IMR-90 (cell line): ENCODE measurements at regions not wholly inside any gene's neighbourhood (a gene's known extent, or its start where the extent isn't known, plus 50 kb on each side); places are given as distances from the start of the nearest gene placed in this dataset.

ENCODE experiments used
- ATAC-seq: fragments of 200-7000 bp; cut with Tn5 transposase; 2 replicates; pipeline ENCODE4 v1.9.1; 2020; ENCODE audit warnings: low read depth, mild to moderate bottlenecking, moderate library complexity
- BruUV-seq: library from RNA; stranded (reverse); fragments of 400-500 nt; replicated peaks from 2 replicates; lab custom pipeline; 2021; lab: Mats Ljungman, UMichigan
- CTCF ChIA-PET: fragments of 300-600 bp; formaldehyde crosslinking; extraction: SDS; loops from one replicate; lab custom pipeline; 2021; ENCODE audit warnings: antibody characterized with exemption; lab: Yijun Ruan, JAX
- POLR2A ChIA-PET: fragments of 300-600 bp; sonication (Branson Sonifier 250); formaldehyde crosslinking; loops from one replicate; lab custom pipeline; 2022; ENCODE audit warnings: antibody characterized with exemption; ENCODE audit not compliant: unreplicated experiment; lab: Charles Lee
- DNase-seq: peaks from one replicate; pipeline ENCODE4 v3.0.0; 2013
- H2AFZ ChIP-seq: replicated peaks from 2 replicates; pipeline ENCODE3; 2013; ENCODE audit warnings: low read length, mild to moderate bottlenecking; ENCODE audit not compliant: poor library complexity
- H2AK5ac ChIP-seq: 2 replicates; pipeline ENCODE4 v1.6.1; 2013; ENCODE audit warnings: low read depth, low read length, inconsistent platforms
- H2AK9ac ChIP-seq: replicated peaks from 2 replicates; pipeline ENCODE3; 2013; ENCODE audit warnings: mild to moderate bottlenecking, low read depth, low read length, moderate library complexity; ENCODE audit not compliant: poor library complexity
- H2BK120ac ChIP-seq: 2 replicates; pipeline ENCODE4 v1.6.1; 2013; ENCODE audit warnings: low read depth, low read length, inconsistent platforms
- H2BK15ac ChIP-seq: 3 replicates; pipeline ENCODE4 v1.6.1; 2013; ENCODE audit warnings: low read depth, low read length, inconsistent platforms
- H2BK20ac ChIP-seq: 2 replicates; pipeline ENCODE4 v1.6.1; 2013; ENCODE audit warnings: low read depth, mild to moderate bottlenecking, inconsistent platforms, low read length, moderate library complexity
- H2BK5ac ChIP-seq: 2 replicates; pipeline ENCODE4 v1.6.1; 2013; ENCODE audit warnings: mild to moderate bottlenecking, low read depth, low read length, inconsistent platforms; ENCODE audit not compliant: poor library complexity, severe bottlenecking
- H3K14ac ChIP-seq: replicated peaks from 2 replicates; pipeline ENCODE4 v1.6.1; 2013; ENCODE audit warnings: low read depth, low read length, inconsistent platforms
- H3K18ac ChIP-seq: 2 replicates; pipeline ENCODE4 v1.6.1; 2013; ENCODE audit warnings: low read depth, low read length, control low read depth
- H3K23ac ChIP-seq: 2 replicates; pipeline ENCODE4 v1.6.1; 2013; ENCODE audit warnings: low read depth, low read length, inconsistent platforms
- H3K27ac ChIP-seq: 2 replicates; pipeline ENCODE4 v1.5.1; 2013; ENCODE audit warnings: mild to moderate bottlenecking, control low read depth, low read length; ENCODE audit not compliant: insufficient read depth
- H3K27me3 ChIP-seq: 2 replicates; pipeline ENCODE4 v1.6.1; 2013; ENCODE audit warnings: low read length; ENCODE audit not compliant: control insufficient read depth, insufficient read depth
- H3K36me3 ChIP-seq: 2 replicates; pipeline ENCODE4 v1.6.1; 2013; ENCODE audit warnings: low read length, mixed read lengths; ENCODE audit not compliant: control insufficient read depth, insufficient read depth
- H3K4ac ChIP-seq: 2 replicates; pipeline ENCODE4 v1.6.1; 2013; ENCODE audit warnings: low read depth, low read length, inconsistent platforms
- H3K4me1 ChIP-seq: 2 replicates; pipeline ENCODE4 v1.6.1; 2013; ENCODE audit warnings: low read length, mixed read lengths; ENCODE audit not compliant: control insufficient read depth, insufficient read depth
- H3K4me2 ChIP-seq: 2 replicates; pipeline ENCODE4 v1.6.1; 2013; ENCODE audit warnings: low read depth, mild to moderate bottlenecking, control low read depth, low read length, moderate library complexity
- H3K4me3 ChIP-seq: 2 replicates; pipeline ENCODE4 v1.5.1; 2013; ENCODE audit warnings: low read depth, mild to moderate bottlenecking, control low read depth, low read length, moderate library complexity; ENCODE audit not compliant: insufficient read depth
- H3K56ac ChIP-seq: 2 replicates; pipeline ENCODE4 v1.6.1; 2013; ENCODE audit warnings: low read length, inconsistent platforms; ENCODE audit not compliant: insufficient read depth; ENCODE audit errors: extremely low read depth
- H3K79me1 ChIP-seq, 2 experiments: 2 replicates each; pipeline ENCODE4 v1.6.1; 2013; ENCODE audit warnings: low read length in 2 of 2, inconsistent platforms in 1 of 2, low read depth in 1 of 2
- H3K9ac ChIP-seq: 2 replicates; pipeline ENCODE4 v1.6.1; 2013; ENCODE audit warnings: low read depth, low read length, control low read depth
- H3K9me1 ChIP-seq: 2 replicates; pipeline ENCODE4 v1.6.1; 2013; ENCODE audit warnings: low read length, inconsistent platforms; ENCODE audit not compliant: insufficient read depth
- H3K9me3 ChIP-seq: 2 replicates; pipeline ENCODE4 v1.6.1; 2013; ENCODE audit warnings: low read length; ENCODE audit not compliant: control insufficient read depth, insufficient read depth
- H4K20me1 ChIP-seq: 2 replicates; pipeline ENCODE4 v1.6.1; 2013; ENCODE audit warnings: low read length, inconsistent platforms; ENCODE audit not compliant: insufficient read depth
- H4K5ac ChIP-seq: 2 replicates; pipeline ENCODE4 v1.6.1; 2013; ENCODE audit warnings: mild to moderate bottlenecking, low read depth, low read length, control low read depth
- H4K8ac ChIP-seq, 2 experiments: 2 replicates each; pipeline ENCODE4 v1.6.1; 2013; ENCODE audit warnings: low read depth in 2 of 2, low read length in 2 of 2, control low read depth in 1 of 2, inconsistent platforms in 1 of 2
- H4K91ac ChIP-seq: 2 replicates; pipeline ENCODE4 v1.6.1; 2013; ENCODE audit warnings: low read depth, low read length, inconsistent platforms; ENCODE audit not compliant: insufficient read depth
- MXI1 ChIP-seq: IDR thresholded peaks from 2 replicates; pipeline ENCODE4 v1.6.1; 2012; ENCODE audit warnings: low read depth, mild to moderate bottlenecking, low read length, moderate library complexity, borderline replicate concordance
- POLR2A ChIP-seq: IDR thresholded peaks from 2 replicates; pipeline ENCODE4 v1.6.1; 2012; ENCODE audit warnings: mild to moderate bottlenecking, low read depth, low read length
- RCOR1 ChIP-seq: IDR thresholded peaks from 2 replicates; pipeline ENCODE4 v1.6.1; 2012; ENCODE audit warnings: mild to moderate bottlenecking, low read length, improper control_type of control experiment; ENCODE audit not compliant: insufficient replicate concordance
- WGBS, 2 experiments: methylation state at CpG; one replicate each; pipeline versions ENCODE4 v1.1.5 to v1.1.7; 2013; ENCODE audit warnings: missing lambda C conversion rate in 2 of 2; ENCODE audit not compliant: insufficient read length in 1 of 2; ENCODE audit errors: extremely low coverage in 2 of 2; 5-methylcytosine and 5-hydroxymethylcytosine counted together
- dilution Hi-C: fragments of 300-500 bp; cut with HindIII; formaldehyde crosslinking; loops from one replicate; pipeline ENCODE4 v1.14.3; 2018; ENCODE audit warnings: low sequenced_read_pairs; ENCODE audit not compliant: unreplicated experiment
- in situ Hi-C: fragments of 300-500 bp; cut with MboI; formaldehyde crosslinking; loops from 3 replicates; pipeline ENCODE4 v1.14.3; 2019; ENCODE audit warnings: low sequenced_read_pairs, inconsistent platforms, mixed read lengths
- intact Hi-C: fragments of 100-400 bp; cut with micrococcal nuclease; formaldehyde crosslinking; loops from 2 replicates; pipeline ENCODE4 v1.10.0; 2022

- POLR2A ChIA-PET = no interaction called here
Observed at GRCh38 chr7:63096141-63096540, 902.5 kb upstream of the ZNF722 start.

More at GRCh38 chr7:63096141-63096540, 902.5 kb upstream of the ZNF722 start:
- intact Hi-C loops = no loop called here
- no peak overlapping the region for H2AK9ac ChIP-seq
- no peak overlapping the region for H2BK5ac ChIP-seq
- no peak overlapping the region for H4K5ac ChIP-seq
- H3K9ac ChIP-seq = no peak overlapping the region
- H2AFZ ChIP-seq = no peak overlapping the region
- dilution Hi-C loops = no loop called here
- no peak overlapping the region for H2AK5ac ChIP-seq
- DNase-seq (no peak), ATAC-seq (no peak)
- TF ChIP-seq POLR2A (no peak), RCOR1 (no peak), MXI1 (no peak)
- no peaks in the 10 kb centered on the region for H3K9me1 ChIP-seq
- H4K20me1 ChIP-seq = no peaks in the 10 kb centered on the region
- H3K4me3 ChIP-seq = no peak overlapping the region
- in situ Hi-C loops = no loop called here
- no peak overlapping the region for H3K18ac ChIP-seq
- H3K27me3 ChIP-seq = no peaks in the 10 kb centered on the region
- CTCF ChIA-PET = no interaction called here
- H4K91ac ChIP-seq = no peak overlapping the region
- peaks cover 31% of the 10 kb centered on the region for H3K9me3 ChIP-seq
- no TSS peak for BruUV-seq
- 0% methylated on average over 1 of the region's 3 CpGs; no CpG with 5 or more reads in 1 of the 2 experiments for WGBS, 2 experiments
- H4K8ac ChIP-seq = no peak overlapping the region
- no peak overlapping the region for H3K23ac ChIP-seq
- no peaks in the 10 kb centered on the region for H3K79me1 ChIP-seq
- no peak overlapping the region for H2BK120ac ChIP-seq
- H3K14ac ChIP-seq = no peak overlapping the region
- H3K4me1 ChIP-seq = no peaks in the 10 kb centered on the region
- no peaks in the 10 kb centered on the region for H3K36me3 ChIP-seq
- H3K56ac ChIP-seq = no peak overlapping the region
- no peak overlapping the region for H2BK15ac ChIP-seq
- H3K4me2 ChIP-seq = no peak overlapping the region
- H3K4ac ChIP-seq = no peak overlapping the region
- no peak overlapping the region for H3K27ac ChIP-seq
- H2BK20ac ChIP-seq = no peak overlapping the region
